HG02885 (cell line): ENCODE measurements at regions not wholly inside any gene's neighbourhood (a gene's known extent, or its start where the extent isn't known, plus 50 kb on each side); places are given as distances from the start of the nearest gene placed in this dataset.

ENCODE experiments used
- ATAC-seq: cut with Tn5 transposase; IDR thresholded peaks from one replicate; pipeline ENCODE4 v1.9.1; 2021; ENCODE audit warnings: mild to moderate bottlenecking; ENCODE audit not compliant: unreplicated experiment, poor library complexity

DNA sequence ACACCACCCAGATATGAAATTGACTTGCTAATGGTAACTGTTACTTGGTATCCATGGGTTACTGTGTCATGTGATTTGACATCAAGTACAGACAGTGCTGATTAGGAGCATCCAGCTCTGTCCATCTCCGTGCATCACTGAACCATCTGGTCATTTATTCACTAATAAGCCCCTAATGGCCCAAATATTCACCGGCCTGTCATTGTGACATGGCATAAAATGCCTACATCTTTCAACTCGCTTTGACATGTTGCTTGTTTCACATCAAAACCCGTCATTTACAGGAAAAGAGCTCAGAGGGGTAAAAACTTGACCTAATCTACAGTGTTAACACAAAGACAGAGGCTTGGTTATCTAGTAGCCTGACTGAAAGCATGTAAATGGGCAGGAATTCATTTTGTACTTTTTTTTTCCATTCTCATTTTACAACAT, 308.9 kb upstream of the ATP5MC3 start:
- ATAC-seq = no peak

GRCh38 chr2:175478096-175478768, 296.7 kb upstream of the ATP5MC3 start:
- no peak for ATAC-seq

GRCh38 chr2:175476948-175477347, 295.4 kb upstream of the ATP5MC3 start:
- ATAC-seq = no peak

- ATAC-seq = no peak
These were observed 294.9 kb upstream of the ATP5MC3 start for GRCh38 chr2:175476374-175476773.

DNA sequence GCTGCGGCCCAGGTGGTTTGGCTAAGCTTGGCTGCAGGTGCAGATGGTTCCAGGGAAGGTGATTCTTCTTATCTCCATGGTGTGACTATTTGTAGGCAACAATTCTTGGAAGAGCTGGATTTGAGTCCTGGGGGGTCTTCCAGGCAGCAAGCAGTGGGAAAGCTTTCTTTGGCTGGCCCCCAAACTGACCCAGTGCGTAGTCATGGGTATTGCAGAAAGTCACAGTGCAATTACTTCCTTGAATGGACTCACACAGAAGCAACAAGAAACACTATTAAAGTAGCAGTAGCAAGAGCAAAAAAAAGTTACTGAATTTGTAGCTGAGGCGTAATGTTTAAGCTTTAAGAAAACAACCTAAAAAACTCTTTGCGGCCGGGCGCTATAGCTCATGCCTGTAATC, 293.6 kb upstream of the ATP5MC3 start:
- no peak for ATAC-seq

- no peak for ATAC-seq
These were observed 287.1 kb upstream of the ATP5MC3 start for GRCh38 chr2:175468431-175469098.

DNA sequence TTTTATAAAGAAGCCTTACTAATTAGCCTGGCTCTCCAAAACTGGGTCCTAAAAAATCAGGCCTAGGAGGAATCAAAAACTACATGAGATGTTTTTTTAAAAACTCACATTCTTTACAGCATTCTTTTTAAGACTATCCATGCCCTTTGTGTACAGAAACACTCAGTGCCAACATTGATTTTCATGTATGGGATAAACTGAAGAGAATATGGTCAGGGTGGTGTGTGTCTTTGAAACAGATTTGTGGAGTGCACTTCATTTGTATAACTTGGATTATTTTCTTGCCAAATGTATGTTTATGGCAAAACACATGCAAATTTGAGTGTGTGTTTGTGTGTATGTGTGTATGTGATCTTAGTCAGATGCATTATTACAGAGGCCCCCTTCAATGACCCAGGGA, 283.6 kb upstream of the ATP5MC3 start:
- ATAC-seq = no peak

- ATAC-seq = no peak
These were observed 282.8 kb upstream of the ATP5MC3 start for GRCh38 chr2:175464311-175464670.

DNA sequence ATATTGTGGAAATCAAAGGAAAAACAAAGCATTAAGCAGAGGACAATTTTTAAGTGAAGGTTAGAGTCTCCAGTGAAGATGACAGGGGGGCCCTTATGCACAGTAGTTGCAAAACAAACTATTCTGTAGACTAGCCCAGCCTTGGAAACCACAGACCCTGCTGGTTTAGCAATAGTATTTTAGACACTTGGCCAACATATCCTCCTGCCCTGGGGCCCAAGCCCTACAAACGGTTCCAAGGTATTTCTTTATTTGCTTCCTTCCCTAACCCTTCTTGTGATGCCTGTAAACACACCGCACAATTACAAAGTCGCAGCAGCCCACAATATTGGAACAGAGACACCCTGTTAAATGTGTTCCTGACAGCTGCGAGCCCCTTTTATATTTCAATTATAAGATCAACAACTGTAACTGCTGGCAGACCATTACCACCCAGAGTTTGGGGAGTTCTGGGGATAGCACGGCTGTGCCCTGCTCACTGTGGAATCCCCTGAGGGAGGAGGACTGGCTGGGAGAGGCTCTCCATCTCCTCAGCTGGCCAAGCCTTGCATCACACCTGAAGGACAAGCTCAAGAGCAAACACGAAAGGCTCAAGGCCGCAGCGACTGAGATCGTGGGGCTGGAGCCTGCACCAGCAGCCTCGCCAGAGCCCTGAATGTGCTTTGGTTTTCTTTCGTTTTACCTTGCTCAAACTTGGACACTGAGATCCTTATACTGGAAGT, 282.2 kb upstream of the ATP5MC3 start:
- no peak for ATAC-seq

GRCh38 chr2:175463169-175463568, 281.7 kb upstream of the ATP5MC3 start:
- ATAC-seq = no peak

DNA sequence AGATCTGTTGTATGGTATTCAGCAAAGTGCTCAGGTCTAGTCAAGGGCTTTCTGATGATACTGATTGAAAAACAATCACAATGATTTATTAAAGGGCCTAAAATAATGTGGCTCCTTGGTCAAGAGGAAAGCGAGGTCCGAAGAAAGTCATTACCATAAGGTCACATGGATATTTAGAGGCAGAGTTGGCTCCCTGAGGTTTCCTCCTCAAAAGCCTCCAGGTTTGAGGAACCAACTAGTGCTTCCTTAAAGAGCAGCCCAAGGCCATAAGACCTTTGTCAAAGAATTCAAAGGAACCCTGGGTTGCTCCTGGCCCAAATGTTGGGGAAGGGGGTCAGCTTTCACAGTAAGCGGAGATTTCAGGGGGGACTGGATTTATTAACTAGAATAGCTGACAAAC, 280.7 kb upstream of the ATP5MC3 start:
- no peak for ATAC-seq

DNA sequence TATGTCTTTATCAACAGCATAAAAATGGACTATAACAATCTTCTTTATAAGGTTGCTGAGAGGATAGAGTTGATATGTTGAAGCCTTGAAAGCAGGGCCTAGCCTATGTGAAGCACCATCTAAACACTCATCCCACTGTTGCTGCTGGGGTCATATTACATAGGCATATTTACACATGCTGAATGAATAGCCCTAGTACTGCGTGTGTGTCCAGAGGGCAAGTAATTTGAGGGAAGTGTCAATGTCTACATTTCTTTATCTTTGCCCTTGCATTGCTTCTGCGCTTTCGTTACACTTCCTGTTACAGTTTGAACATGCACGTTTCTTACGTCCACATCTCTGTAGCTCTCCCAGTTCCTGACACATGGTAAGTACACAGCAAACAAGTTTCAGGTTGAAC, 280.3 kb upstream of the ATP5MC3 start:
- ATAC-seq = no peak

DNA sequence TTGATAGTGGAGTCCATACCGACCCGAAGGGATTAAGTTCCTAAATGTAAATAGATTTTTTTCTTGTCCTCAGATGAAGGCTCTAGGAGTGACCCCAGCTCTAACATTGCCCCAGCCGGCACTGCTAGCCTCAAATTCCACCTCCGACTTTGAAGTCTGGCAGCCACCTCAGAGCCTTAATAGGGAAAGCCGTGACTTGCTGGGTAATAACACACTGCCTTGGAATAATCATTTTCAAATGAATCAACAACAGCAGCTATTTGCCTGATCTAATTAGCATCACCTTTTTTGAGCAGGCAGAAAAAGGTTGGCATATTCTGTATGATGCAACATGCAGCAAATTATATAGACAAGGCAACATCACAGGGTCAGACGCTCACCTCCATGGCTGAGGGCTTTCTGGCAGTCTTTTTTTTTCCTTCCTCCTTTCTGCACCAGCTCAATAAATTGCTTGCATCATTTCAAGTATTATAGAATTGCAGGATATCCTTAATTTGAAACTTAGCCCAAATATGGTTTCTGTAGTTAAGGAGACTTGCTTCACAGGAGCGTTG, 276.5 kb upstream of the ATP5MC3 start:
- ATAC-seq = no peak

DNA sequence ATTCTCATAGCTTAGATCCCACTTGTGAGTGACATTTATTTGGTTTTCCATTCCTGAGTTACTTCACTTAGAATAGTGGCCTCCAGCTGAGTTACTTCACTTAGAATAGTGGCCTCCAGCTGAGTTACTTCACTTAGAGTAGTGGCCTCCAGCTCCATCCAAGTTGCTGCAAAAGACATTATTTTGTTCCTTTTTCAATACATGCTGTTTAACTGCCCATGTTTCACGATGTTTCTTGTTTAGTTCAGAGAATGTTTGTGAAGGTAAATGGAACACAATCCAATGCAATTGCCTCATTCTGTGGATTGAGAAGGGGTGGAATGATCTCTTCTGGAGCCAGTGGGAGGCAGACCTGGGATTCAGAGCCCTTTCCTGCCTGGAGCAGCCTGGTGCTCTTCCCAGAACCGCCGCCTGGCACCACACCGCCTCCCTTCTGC, 273.5 kb upstream of the ATP5MC3 start:
- no peak for ATAC-seq

- ATAC-seq = no peak
These were observed 268.7 kb upstream of the ATP5MC3 start for GRCh38 chr2:175450029-175450760.

GRCh38 chr2:175449616-175450015, 268.1 kb upstream of the ATP5MC3 start:
- ATAC-seq = no peak

GRCh38 chr2:175446201-175446600, 264.7 kb upstream of the ATP5MC3 start:
- no peak for ATAC-seq

- no peak for ATAC-seq
These were observed 263.8 kb upstream of the ATP5MC3 start for GRCh38 chr2:175445281-175445680.

- ATAC-seq = no peak
These were observed 260.9 kb upstream of the ATP5MC3 start for GRCh38 chr2:175442441-175442840.

DNA sequence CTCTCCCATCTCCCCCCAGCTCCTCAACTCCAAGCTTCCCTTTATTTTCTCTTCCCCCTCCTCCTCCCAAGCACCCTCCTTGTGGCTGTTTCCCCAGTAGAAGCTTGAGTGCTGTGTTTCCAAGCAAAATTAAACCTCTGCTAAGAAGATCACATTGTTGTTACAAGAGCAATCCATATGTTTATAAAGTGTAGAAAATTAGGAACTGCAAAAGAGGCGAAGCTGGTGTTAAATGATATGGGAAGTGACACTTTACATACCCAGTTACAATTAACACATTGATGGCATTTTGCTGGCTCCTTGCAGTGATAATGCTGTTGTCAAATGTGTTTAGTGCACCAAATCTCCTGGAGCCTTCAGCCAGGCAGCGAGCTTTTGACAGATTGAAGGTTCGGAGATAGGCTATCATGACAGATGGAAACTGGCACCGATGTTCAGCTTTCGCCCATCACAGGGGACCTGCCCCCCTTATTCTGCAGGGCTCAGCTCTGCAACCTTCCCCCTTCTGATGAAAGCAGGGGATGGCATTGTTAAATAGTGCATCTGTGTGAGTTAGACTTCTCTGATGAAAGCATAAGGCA, 259.8 kb upstream of the ATP5MC3 start:
- no peak for ATAC-seq
